ENCODE measurements at regions not wholly inside any gene's neighbourhood (a gene's known extent, or its start where the extent isn't known, plus 50 kb on each side); places are given as distances from the start of the nearest gene placed in this dataset.

- Mint-ChIP-seq H3K9me3 (no peaks in the 10 kb centered on the region), H3K4me1 (peaks cover 13 to 14% of the 10 kb centered on the region in 2 donors), H3K36me3 (no peaks in the 10 kb centered on the region), H3K4me3 (peak overlapping the region; percentile 95), H3K27ac (peak overlapping the region; percentile 98 to 99), H3K27me3 (ENCODE audit: low read depth in 2 of 2) (no peaks in the 10 kb centered on the region)
- H3K27ac ChIP-seq (ENCODE audit: low read length) = peak overlapping the region; percentile 100
- no peaks in the 10 kb centered on the region for H3K36me3 ChIP-seq (ENCODE audit: control insufficient read depth, insufficient read depth, low read length)
- peak overlapping the region; percentile 85 for H3K4me3 ChIP-seq (ENCODE audit: low read length)
- peak; percentile 88 to 96 for DNase-seq
- no peaks in the 10 kb centered on the region for H3K9me3 ChIP-seq (ENCODE audit: control insufficient read depth, insufficient read depth, low read length)
- TF ChIP-seq CTCF (IDR thresholded peaks at IDR 0.05) = peak; percentile 19
- under 1% methylated on average over 67 of the region's 67 CpGs for WGBS (ENCODE audit: insufficient coverage)
- peaks cover 5% of the 10 kb centered on the region for H3K4me1 ChIP-seq (ENCODE audit: control insufficient read depth, insufficient read depth, low read length)
- intact Hi-C loops (cut with micrococcal nuclease) = loop anchor here (1.0 to 5.0 kb wide), 8 partner anchors 52 to 1716 kb away; partner anchors contain the start of genes ADSS2, CEP170 and HNRNPU
- ATAC-seq = peak; percentile 79 to 92 (median 79)
- H3K27me3 ChIP-seq (ENCODE audit: control insufficient read depth, insufficient read depth, low read length) = no peaks in the 10 kb centered on the region
Observed at GRCh38 chr1:244970744-244971551, 106.6 kb upstream of the HNRNPU start.

GRCh38 chr1:244970236-244970743, 105.9 kb upstream of the HNRNPU start:
- peak overlapping the region; percentile 85 for H3K4me3 ChIP-seq (ENCODE audit: low read length)
- no peaks in the 10 kb centered on the region for H3K9me3 ChIP-seq (ENCODE audit: control insufficient read depth, insufficient read depth, low read length)
- WGBS (ENCODE audit: insufficient coverage) = 0% methylated on average over 42 of the region's 55 CpGs
- H3K36me3 ChIP-seq (ENCODE audit: control insufficient read depth, insufficient read depth, low read length) = no peaks in the 10 kb centered on the region
- no peaks in the 10 kb centered on the region for H3K9me3 Mint-ChIP-seq
- peak in 1 of 2 donors; percentile 75 for DNase-seq
- peak overlapping the region; percentile 98 to 99 for H3K27ac Mint-ChIP-seq
- intact Hi-C loops (cut with micrococcal nuclease) = loop anchor here (1.0 to 5.0 kb wide), 6 partner anchors 51 to 1715 kb away; partner anchors contain the start of genes ADSS2 and CEP170
- peaks cover 14 to 16% of the 10 kb centered on the region in 2 donors for H3K4me1 Mint-ChIP-seq
- peak overlapping the region; percentile 95 for H3K4me3 Mint-ChIP-seq
- H3K36me3 Mint-ChIP-seq = no peaks in the 10 kb centered on the region
- peak; percentile 41 to 59 (median 47) for ATAC-seq
- H3K4me1 ChIP-seq (ENCODE audit: control insufficient read depth, insufficient read depth, low read length) = peaks cover 5% of the 10 kb centered on the region
- no peak for TF ChIP-seq CTCF (IDR thresholded peaks at IDR 0.05)
- no peaks in the 10 kb centered on the region for H3K27me3 Mint-ChIP-seq (ENCODE audit: low read depth in 2 of 2)
- no peaks in the 10 kb centered on the region for H3K27me3 ChIP-seq (ENCODE audit: control insufficient read depth, insufficient read depth, low read length)
- peak overlapping the region; percentile 100 for H3K27ac ChIP-seq (ENCODE audit: low read length)

GRCh38 chr1:244969355-244970235, 105.3 kb upstream of the HNRNPU start:
- H3K36me3 Mint-ChIP-seq = no peaks in the 10 kb centered on the region
- no peaks in the 10 kb centered on the region for H3K9me3 Mint-ChIP-seq
- no peaks in the 10 kb centered on the region for H3K9me3 ChIP-seq (ENCODE audit: control insufficient read depth, insufficient read depth, low read length)
- no peak for TF ChIP-seq CTCF (IDR thresholded peaks at IDR 0.05)
- ATAC-seq (peak; percentile 14 to 20 (median 17)), DNase-seq (peak; percentile 63 to 91)
- intact Hi-C loops (cut with micrococcal nuclease) = loop anchor here (1.0 to 5.0 kb wide), 7 partner anchors 51 to 1715 kb away; partner anchors contain the start of genes ADSS2, CEP170 and DESI2
- H3K27ac Mint-ChIP-seq = peak overlapping the region; percentile 98 to 99
- no peaks in the 10 kb centered on the region for H3K27me3 ChIP-seq (ENCODE audit: control insufficient read depth, insufficient read depth, low read length)
- H3K27ac ChIP-seq (ENCODE audit: low read length) = peak overlapping the region; percentile 100
- 5% methylated on average over 54 of the region's 54 CpGs for WGBS (ENCODE audit: insufficient coverage)
- no peaks in the 10 kb centered on the region for H3K27me3 Mint-ChIP-seq (ENCODE audit: low read depth in 2 of 2)
- no peaks in the 10 kb centered on the region for H3K36me3 ChIP-seq (ENCODE audit: control insufficient read depth, insufficient read depth, low read length)
- peak overlapping the region; percentile 95 for H3K4me3 Mint-ChIP-seq
- peak overlapping the region; percentile 85 for H3K4me3 ChIP-seq (ENCODE audit: low read length)
- peaks cover 21 to 22% of the 10 kb centered on the region in 2 donors for H3K4me1 Mint-ChIP-seq
- peaks cover 8% of the 10 kb centered on the region for H3K4me1 ChIP-seq (ENCODE audit: control insufficient read depth, insufficient read depth, low read length)
